NCI-H1105 (cell line): ENCODE measurements at regions not wholly inside any gene's neighbourhood (a gene's known extent, or its start where the extent isn't known, plus 50 kb on each side); places are given as distances from the start of the nearest gene placed in this dataset.

Experiments
- DNase-seq: peaks from one replicate; lab custom pipeline; 2025; lab: John Stamatoyannopoulos, UW

DNA sequence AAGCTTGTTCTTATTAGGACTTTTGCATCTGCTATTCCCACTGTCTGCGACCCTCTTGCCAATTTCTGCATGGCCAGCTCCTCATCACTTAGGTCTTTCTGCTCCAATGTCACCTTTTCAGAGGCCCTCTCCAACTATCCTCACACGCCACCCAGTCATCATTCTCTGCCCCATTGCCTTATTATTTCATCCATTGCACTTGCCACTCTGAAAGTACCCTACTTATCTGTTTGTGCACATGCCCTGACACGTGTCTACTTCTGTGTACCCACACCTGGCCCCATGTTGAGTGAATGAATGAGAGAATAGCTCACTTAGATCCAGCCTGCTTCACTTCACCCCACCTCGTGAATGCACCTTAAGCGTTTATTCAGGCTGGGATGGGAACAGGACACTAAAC, 218.7 kb upstream of the TBX3 start:
- DNase-seq: peak; percentile 80

DNA sequence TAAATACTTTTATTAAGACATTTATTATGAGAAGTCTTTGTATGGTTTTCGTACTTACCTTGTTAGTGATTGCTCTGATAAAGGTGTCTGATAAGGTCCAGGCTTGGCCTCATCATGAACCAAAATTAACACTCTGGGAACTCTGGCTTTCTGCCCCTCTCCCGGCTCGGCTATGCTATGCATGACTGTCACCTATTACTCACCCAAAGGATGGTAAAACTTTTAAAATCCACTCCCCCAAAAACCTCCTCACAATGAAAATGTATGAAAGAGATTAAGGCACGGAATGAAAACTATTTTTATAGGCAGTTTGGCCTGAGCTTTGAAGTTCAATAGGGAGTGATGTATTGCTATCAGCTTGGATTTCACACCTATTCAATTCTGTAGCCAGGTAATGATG, 217.3 kb upstream of the TBX3 start:
- DNase-seq: no peak

DNA sequence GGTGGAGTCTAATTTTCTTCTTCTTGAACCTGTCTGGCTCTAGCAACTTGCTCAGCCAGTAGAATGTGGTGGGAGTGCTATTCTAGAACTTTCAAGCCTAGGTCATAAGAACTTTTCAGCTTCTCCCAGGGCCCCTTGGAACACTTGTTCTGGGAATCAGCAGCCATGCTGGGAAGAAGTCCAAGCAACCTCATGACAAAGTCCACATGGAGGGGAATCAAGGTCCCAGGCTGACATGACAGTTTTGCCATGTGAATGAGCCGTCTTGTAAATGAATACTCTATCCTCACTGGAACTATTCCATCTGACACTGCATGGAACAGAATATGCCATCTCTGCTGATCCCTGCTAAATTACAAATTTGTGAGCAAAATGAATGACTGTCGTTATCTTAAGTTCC, 214.2 kb upstream of the TBX3 start:
- DNase-seq: no peak

DNA sequence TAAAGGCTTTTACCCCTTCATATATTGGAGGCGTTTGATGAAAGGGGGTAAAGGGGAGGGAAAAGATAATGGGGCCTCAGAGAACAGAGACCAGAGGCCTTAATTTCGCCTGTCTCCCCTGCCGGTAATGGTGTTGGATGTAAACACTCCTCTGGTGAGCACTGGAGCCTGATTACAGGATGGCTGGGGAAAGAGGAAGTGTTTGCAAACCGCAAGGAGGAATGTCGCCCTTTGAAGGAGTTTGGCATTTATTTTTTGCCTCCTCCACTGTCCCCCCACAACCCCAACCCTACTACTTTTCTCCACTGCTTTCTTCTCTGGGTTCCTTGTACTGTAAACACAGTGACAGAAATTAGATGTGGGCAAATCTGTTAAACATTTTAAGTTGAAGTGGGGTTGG, 211.9 kb upstream of the TBX3 start:
- DNase-seq: no peak

DNA sequence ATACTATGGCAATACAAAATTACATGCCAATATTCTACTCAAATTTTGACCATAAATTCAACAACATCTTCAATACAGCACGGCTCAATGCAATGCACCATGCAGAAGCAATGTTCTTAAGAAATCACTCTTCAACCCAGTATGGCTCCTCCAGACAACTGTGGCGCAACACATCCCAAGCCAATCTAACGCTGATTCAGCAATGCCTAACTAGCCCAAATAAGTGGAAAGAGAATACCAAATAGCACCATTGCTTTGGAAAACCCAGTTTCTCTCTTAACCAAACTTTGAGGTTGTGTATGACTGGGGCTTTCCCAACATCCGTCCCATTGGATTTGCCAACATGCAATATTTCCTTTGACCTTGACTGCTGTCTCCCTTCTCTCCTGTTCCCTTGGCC, 211.1 kb upstream of the TBX3 start:
- no peak for DNase-seq

DNA sequence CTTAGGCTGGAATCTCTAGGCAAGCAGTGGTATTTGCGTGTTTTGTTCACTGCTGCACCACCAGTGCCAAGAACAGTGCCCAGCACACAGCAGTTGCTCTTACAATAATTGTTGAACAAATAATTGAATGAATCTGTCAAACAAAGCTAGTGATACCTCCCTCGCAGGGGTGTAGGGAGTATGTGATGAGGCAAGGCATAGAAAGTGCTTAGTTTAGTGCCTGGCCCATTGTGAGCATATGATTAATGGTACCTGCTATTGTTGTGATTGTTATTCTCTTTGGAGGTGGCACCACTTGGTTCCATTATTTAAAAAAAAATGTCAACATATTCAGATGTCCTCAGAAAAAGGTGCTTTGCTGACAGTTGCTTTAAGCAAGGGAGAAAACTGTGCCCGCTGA, 210.1 kb upstream of the TBX3 start:
- DNase-seq: no peak

DNA sequence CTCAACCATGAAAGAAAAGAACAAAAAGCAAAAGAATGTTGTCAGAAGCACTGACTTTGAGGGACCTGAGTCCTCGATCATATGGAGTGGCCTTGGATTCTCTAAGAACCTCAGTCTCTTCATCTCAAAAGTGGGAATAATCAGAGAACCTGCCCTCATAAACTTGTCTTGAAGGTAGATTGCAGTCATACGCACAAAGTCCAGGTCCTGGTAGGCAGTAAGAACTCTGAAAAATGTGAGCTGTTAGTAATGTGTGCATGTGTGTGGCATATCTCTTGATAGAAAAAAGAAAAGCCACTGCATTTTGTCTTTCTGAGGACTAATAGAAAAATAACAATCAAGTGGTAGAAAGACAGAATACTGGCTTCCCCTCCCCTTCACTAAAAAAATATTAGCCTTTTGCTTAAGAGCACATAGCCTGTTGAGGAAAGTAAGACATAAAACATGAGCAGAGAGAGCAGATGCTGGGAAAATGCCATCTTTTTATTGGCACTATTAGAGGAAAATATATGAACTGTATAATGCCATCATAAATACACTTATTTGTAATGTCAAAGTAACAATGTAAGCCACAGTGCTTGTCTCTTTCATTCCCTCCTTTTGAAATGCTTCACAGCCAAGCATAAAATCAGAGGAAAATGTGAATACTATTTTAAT, 205.1 kb upstream of the TBX3 start:
- DNase-seq: no peak

DNA sequence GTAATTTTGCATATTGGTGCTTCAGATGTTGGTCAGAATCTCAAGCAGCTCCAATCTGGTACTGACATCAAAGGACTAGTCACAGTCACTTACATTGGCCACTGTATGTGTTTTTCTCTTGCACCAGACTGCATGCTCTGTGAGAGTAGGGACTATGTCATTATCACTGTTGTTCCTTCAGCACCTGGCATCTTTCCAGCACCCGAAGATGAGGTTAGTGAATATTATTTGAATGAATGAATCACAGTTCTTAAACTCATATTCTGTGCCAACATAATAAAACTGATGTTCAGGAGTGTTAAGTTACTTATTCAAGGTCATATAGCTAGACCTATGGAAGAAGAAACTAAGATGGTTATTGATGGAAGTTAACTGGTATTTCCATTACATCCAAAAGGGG, 204.5 kb upstream of the TBX3 start:
- no peak for DNase-seq

DNA sequence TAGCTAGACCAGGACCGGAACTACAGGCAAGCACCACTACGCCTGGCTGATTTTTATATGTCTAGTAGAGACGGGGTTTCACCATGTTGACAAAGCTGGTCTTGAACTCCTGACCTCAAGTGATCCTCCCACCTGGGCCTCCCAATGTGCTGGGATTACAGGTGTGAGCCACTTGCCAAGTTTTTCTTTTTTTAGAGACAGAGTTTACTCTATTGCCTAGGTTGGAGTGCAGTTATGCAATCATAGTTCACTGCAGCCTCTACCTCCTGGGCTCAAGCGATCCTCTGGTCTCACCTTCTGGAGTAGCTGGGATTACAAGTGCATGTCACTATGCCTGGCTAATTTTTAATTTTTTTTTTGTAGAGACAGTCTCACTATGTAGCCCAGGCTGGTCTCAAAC, 201.5 kb upstream of the TBX3 start:
- DNase-seq: no peak

DNA sequence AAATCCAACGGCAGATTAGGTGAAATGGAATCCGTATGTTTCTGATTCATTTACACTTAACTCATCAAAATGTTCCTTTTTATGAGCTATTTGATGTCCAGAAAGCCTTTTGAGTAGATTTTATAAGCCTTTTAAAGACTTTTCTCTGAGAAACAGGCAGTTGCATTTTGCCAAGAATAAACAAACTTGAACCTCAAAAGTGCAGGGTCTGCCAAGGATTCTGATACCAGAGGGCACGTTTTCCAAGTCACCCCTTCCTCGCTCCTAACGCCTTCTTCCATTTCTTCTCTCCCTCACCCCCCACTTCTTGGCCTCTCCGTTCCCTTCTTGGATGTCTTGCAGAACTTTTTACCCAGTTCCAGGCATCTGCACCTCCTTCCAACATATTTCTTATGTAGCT, 200.6 kb upstream of the TBX3 start:
- no peak for DNase-seq

DNA sequence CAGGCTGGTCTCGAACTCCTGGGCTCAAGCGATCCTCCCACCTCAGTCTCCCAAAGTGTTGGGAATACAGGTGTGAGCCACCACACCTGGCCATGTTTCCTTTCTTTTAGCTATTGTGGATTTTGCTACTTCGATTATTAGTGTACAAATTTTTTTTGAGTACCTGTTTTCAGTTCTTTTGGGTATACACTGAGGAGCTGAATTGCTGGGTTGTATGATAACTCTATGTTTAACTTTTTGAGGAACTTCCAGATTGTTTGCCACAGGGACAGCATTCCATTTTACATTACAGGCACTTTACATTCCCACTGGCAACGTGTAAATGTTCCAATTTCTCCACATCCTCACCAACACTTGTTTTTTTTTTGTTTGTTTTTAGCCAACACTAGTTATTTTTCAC, 198.1 kb upstream of the TBX3 start:
- DNase-seq: no peak

DNA sequence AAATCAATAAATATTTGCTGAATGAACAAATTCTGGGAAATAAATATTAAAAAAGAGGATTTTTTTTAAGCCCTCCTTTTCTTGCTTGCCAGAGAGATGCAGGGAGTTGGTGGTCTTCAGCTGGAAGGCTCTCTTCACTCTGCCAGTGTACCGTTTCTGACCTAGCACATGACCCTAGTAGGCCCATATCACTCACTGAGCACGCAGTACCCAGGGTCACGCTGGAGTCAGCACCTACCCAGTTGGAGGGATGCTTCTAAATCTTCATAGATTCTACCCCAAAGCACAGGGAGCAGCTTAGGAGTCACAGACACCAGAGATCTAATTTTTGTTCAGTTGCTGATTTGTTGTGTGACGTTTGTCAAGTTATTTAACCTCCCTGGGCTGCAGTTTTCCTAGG, 195.4 kb upstream of the TBX3 start:
- DNase-seq: no peak

DNA sequence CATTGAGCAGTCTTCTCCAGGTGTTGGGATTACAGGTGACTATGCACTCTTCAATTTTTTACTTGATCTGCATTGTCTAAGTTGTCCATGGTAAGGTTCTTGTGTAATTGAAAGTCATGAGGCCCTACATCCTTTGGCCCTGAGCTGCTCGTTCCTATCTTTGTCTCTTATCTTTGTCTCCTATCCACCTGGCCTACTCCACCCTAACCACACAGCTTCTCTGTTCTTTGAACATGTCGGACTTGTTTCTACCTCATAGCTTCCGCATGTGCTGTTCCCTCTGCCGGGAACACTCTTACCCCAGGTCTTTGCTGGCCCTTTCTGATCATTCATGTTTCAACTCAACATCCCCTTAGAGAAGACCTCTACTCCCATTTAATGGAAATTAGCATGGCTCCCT, 194.8 kb upstream of the TBX3 start:
- no peak for DNase-seq

DNA sequence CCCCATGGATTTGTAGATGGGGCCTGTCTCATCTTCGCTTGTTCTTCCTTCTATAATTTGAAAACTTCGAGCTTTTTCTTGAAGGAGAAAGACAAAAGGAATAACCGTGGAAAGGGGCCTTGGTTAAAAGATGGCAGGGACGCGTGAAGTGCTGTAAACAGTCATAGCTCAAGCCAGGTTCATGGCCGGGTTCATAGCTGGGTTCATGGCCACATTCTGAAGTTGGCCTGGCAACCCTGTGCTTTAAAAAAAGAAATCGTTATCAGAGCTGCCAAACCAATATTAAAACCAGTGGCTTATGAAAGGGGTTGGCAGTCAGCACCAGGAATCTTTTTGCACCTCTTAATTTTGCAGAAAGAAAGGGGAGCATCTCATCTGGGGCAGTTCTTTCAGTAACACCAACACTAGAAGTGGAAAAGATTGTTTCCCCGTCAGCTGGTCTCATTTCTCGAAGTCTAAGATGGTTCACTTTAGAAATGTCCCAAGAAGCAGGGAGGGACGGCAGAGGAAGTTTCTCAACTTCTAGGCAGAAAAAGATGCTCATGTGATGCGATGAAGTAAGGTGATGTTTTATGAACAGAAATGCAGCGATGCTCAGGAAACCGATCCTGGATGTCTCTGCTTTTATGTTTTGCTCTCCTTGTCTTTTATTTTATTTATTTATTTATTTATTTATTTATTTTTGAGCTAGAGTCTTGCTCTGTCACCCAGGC, 193.1 kb upstream of the TBX3 start:
- no peak for DNase-seq

DNA sequence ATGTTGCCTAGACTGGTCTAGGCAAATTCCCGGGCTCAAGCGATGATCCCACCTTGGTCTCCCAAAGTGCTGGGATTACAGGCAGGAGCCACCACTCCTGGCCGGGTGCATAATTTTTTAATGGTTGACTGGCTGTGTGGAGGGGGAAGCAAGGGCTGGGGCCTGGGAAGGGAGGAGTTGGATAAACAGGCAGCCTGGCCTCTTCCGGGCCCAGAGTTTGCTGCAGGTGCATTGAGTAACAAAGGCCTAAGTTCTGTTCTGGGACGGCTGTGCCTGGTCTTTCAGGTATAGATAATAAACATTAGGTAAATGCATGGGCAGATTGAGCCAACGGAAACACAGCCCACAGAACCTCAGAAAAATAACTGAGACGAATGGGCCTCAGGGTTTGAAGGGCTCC, 191.3 kb upstream of the TBX3 start:
- no peak for DNase-seq

DNA sequence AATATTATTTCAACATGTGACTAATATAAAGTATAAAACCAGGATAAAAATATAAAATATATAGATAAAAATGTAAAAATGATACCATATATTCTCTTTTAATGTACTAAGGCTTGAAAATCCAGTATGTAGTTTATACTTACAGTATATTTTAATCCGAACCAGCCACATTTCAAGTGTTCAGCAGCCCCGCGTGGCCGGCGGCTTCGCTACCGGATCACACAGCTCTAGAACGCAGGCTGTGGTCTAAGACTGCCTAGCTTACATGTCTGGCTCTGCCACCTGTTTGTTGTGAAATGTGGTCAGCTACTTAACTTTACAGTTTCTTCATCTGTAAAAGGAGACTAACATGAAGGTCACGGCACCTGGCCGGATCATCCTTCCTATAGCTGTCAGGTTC, 189.7 kb upstream of the TBX3 start:
- DNase-seq: no peak

DNA sequence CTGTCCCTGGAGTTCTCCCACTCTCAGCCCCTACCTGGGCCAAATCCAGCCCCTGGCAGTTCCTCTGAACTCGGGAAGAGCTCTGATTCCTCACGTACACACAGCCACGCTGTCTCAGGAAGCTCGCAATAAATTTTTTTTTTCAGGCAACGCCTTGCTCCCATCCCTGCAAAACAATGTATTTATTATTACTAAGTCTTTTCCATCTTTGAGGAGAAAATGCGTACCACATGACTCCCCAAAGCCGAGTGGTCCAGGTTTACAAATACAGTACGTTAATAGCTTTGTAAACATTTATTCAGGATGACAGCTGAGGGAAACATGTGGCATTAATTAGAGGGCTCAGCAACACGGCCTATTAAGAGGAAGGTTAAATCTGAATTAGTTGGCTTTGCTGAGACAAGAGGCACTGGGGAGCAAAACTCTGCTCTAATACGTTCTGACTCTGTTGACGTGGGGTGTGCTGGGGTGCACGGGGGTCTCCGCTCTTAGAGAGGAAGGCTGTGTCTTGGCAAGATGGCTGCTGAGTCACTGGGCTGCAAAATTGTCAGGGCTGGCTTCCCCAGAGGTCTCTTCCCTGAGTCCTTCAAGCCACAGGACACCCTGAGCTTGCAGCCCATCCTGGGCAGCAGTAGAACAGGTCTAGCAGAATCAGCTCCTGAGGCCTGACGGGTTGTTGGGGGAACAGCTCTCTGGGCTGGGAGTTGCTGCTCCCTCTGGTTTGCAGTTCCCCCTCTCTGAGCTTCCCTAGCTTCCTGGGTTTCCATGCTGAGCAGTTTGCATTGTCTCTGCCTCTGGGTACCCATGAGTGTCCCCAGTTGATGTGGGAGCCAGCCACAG, 185.2 kb upstream of the TBX3 start:
- DNase-seq: peak; percentile 82

DNA sequence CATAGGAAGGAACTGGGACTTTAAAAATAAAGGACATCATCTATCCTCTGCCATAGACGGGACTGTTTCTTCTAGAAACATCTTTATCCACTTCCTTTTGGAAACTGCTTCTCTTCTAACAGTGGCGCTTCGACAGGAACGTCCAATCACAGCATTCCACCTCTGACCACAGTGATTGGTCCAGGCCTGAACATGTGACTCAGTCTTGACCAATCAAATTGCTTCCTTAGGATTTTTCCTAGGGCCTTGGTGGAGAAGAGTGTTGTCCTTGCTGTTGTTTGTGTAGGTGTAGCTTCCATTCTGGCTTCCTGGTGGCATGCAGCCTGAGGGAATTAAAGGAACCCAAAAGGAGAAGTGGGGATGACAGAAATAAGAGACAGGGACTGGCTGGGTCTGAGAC, 182.4 kb upstream of the TBX3 start:
- DNase-seq: no peak

DNA sequence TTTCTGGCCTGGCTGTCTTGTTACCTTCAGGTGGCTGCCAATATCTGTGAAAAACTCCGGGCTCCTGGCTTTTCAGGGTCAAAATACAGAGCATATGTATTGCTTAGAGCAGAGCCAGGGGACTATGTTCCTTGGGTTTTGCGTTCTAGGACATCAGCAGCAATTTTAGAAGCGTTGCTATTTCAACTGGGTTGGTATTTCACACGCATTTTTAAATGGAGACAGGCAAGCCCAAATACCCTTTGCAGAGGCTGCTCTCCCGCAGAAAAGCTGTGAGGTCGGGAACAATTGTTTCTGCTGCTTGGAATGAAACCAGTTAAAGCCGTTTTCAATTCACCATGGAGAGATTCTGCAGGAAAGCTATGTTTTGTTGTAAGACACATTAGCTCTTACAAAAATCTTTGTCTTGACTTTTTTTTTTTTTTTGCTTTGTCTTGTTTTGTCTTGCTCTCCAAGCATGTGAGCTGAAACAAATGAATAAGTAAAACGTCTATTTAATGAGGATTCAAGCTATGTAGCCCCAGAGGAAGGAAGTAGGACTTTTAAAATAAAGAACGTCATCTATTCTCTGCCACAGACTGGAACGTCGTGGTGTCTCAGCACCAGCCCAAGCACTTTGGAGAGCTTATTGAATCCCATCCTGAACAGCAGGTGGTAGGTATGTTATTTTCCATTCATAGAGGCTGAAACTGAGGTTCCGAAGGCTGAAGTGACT, 181.0 kb upstream of the TBX3 start:
- DNase-seq: no peak

DNA sequence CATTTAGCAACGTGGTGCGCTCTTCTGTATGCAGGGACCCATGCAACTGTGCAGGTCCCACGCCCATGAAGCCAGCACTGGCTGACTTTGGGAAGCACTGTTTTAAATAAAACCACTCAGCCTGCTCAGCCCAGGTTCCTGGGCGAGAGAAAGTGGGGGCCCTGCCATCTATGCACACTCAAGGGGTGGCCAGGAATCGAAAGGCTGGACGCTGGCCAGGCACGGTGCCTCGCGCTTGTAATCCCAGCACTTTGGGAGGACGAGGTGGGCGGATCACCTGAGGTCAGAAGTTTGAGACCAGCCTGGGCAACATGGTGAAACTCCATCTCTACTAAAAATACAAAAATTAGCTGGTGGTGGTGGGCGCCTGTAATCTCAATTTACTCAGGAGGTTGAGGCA, 179.9 kb upstream of the TBX3 start:
- no peak for DNase-seq

DNA sequence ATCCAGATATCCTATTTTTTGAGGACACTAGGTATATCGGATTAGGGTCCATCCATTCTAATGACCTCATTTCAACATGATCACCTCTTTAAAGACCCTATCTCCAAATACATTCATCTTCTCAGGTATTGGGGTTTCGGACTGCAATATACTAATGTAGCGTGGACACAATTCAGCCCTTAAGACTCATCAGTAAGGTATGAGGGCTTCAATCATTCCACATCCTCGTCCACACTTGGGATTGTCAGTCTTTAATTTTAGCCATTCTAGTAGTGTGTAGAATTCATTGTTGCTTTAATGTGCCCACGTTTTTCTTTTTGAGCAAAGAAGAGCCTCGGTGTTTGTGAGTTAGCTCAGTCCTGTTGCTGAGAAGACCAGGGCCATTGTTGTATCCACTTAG, 177.0 kb upstream of the TBX3 start:
- no peak for DNase-seq

DNA sequence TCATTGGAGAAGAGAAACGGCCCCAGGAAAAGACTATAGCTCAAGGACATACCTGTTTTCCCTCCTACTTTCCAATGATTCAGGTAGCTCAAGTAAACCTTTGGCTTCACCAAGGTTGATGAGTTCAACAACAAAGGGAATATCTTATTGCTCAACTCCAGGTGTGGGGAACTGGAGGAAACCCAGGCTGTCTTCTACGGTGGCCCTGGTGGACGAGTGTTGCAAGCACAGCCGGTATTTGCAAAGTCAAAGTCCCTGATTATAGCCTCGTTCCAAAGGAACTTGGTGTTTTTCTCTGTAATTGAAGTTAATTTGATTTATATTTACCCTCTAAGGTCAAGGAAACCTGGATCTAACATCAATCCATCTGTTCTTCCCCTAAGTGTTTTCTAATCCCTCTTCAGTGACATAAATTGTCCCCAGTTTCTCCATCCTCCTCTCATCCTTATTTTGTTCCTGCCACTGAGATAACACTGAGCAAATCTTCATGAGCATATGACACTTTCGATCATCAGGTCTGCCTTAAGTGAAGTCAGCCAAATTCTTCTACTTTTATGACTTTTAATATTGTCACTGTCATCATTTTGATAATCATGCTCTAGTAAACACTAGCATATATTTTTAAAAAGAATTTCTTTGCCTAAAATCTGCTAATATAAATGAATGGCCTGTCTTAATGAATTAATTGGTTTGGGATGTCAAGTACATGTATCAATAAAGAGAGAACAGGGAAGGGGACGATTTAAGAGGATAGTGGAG, 174.6 kb upstream of the TBX3 start:
- DNase-seq: no peak
